SKM-1 (cell line): ENCODE measurements at regions not wholly inside any gene's neighbourhood (a gene's known extent, or its start where the extent isn't known, plus 50 kb on each side); places are given as distances from the start of the nearest gene placed in this dataset.

Experiments used
- DNase-seq: peaks from one replicate; lab custom pipeline; 2025; ENCODE audit not compliant: unreplicated experiment; lab: John Stamatoyannopoulos, UW

GRCh38 chr6:85396159-85396808, 53.6 kb upstream of the NT5E start:
- no peak for DNase-seq

DNA sequence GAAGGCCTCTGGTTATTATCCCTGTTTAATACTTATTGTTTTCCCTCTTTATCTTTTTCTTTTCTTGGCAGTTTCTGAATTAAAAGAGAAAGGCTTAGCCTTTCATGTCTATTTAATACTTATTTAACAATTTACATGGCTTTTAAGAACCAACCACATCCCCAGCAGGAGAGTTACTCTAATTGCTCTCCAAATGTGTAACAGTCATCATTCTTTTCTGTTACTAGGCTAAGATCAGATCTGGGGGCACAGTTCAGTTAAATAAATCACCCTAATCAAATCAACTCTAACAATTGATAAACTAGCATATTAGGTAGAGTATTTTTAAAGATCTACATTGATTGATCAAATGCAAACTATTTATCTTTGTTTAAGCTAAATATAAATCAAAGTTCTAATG, 54.1 kb upstream of the NT5E start:
- no peak for DNase-seq

- DNase-seq: no peak
Measured at GRCh38 chr6:85394853-85395538, 54.9 kb upstream of the NT5E start.

GRCh38 chr6:85394199-85394598, 55.7 kb upstream of the NT5E start:
- DNase-seq: no peak

DNA sequence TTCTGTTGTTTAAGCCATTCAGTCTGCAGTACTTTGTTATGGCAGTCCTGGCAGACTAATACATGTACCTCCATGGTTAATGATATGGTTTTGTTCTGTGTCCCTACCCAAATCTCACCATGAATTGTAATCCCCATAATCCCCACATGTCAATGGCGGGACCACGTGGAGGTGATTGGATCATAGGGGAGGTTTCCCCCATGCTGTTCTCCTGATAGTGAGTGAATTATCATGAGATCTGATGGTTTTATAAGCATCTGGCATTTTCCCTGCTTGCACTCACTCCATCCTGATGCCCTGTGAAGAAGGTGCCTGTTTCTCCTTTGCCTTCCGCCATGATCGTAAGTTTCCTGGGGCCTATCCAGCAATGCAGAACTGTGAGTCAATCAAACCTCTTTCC, 57.5 kb upstream of the NT5E start:
- no peak for DNase-seq

- no peak for DNase-seq
Measured at GRCh38 chr6:85390775-85391174, 59.1 kb upstream of the NT5E start.

GRCh38 chr6:85390105-85390728, 59.7 kb upstream of the NT5E start:
- no peak for DNase-seq

GRCh38 chr6:85389151-85389797, 60.6 kb upstream of the NT5E start:
- DNase-seq: no peak

- DNase-seq: no peak
Measured at GRCh38 chr6:85388531-85388930, 61.4 kb upstream of the NT5E start.

GRCh38 chr6:85385636-85386315, 64.1 kb upstream of the NT5E start:
- no peak for DNase-seq

DNA sequence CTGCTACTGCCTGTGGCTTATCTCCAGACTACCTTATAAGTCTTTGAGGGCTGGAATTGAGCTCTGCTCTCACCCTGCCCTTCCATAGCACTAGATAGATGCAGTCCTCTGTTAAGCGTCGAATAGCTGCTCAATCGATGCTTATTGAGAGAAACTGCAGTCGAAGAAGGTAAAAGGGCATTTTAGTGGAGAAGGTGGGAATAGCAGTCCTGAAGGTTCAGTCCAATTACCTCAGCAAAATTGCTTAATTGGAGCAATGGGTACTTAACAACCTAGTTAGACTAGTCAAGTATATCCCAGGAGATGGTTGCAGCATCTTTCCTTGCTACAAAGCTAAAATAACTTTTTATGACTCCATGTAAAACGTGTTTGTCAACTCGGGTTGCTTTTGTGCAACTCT, 66.8 kb upstream of the NT5E start:
- no peak for DNase-seq

- no peak for DNase-seq
Measured at GRCh38 chr6:85382541-85382940, 67.3 kb upstream of the NT5E start.

GRCh38 chr6:85372915-85373270, 77.0 kb upstream of the NT5E start:
- DNase-seq: no peak

- DNase-seq: no peak
Measured at GRCh38 chr6:85372188-85372914, 77.5 kb upstream of the NT5E start.

DNA sequence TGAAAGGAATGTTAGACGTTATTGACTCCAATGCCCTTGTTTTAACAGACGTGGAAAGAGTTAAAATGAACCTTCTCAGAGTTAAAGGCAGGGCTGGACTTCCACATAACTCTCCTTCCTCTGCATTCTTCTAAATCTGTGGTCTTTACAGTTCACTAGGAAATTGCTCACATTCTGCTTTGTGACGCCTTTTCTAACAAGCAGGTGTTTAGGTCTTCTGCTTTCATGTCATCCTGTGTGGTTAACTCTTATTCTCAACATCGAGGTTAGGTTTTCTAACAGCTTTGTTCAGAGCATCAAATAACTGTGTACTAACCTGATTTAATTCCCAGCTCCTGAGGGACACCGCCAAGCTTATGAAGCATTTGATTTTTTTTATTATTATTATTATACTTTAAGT, 81.3 kb upstream of the NT5E start:
- DNase-seq: no peak

DNA sequence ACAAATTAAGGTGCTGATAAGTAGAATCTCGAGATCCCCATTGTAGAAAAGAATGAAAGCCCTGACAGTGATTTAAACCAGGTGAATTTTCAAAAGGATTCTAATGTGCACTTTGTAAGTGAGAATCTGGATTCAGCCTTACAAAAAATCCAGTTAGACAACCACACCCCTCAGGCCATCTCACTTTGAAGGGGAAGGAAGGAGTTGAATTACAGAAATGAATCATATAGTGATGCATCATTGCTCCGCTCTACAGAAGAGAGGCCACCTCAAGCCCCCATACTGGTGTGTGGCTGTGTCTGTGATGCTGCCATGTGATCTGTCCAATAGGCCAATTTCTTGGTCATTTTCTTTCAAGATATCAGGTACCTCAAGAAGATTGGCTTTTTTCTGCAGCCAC, 85.5 kb upstream of the NT5E start:
- DNase-seq: no peak

GRCh38 chr6:85363870-85364269, 86.0 kb upstream of the NT5E start:
- DNase-seq: no peak

DNA sequence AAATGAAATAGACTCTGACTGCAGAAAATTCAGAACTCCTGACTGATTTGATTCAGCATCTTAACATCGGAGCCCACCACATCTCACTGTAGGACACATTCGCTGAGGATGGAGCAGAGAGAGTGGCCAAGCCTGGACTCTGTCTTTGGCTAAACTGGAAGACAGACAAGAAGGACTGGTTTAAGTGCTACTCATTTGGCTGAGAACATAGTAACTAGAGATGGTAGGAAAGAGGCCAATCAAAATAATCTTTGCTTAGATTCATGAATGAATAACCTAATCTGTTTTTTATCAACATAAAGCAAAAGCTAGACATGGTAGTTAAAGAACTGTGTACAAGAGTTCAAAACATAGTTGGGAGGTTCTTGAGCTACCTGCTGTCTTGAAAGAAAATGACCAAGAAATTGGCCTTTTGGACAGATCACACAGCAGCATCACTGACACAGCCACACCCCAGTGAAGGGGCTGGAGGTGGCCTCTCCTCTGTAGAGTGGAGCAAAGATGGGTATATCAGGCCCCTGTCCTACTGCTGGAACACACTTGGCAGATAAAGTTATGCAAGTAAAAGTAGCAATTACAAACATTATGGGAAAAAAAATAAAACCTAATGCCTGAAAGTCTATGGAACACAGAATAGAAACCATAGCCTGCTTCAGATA, 87.1 kb upstream of the NT5E start:
- DNase-seq: no peak

DNA sequence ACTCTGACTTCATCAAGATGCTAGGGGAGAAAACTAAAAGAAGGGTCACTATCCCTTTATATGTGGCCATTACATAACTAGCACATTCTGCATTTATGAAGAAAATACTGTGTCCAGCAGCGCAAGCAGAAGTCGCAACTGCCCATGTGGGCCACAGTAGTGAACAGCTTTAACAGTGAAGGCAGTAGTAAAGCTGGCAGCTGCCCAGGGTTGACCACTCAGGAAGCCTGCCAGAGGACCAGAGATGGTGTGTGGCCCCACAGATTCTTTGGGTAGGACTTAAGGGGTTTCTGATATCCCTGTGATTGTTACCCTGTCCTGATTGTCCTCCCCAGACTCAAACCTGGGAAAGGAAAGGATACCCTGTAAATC, 88.3 kb upstream of the NT5E start:
- DNase-seq: no peak
